T-helper 22 cell (primary cell): ENCODE measurements at regions not wholly inside any gene's neighbourhood (a gene's known extent, or its start where the extent isn't known, plus 50 kb on each side); places are given as distances from the start of the nearest gene placed in this dataset.

Experiments used
- DNase-seq: peaks from one replicate; pipeline ENCODE4 v3.0.0-alpha.2; 2020; ENCODE audit warnings: low read depth

GRCh38 chr18:77517901-77518300 lies 268.3 kb downstream of the GALR1 start:
- no peak for DNase-seq

GRCh38 chr18:77520767-77521166 lies 271.1 kb downstream of the GALR1 start:
- DNase-seq, result no peak

GRCh38 chr18:77522051-77522675 lies 272.5 kb downstream of the GALR1 start:
- no peak for DNase-seq

- DNase-seq, result no peak
Observed at GRCh38 chr18:77524909-77525308, 275.3 kb downstream of the GALR1 start.

- no peak for DNase-seq
Observed at GRCh38 chr18:77526962-77527361, 277.3 kb downstream of the GALR1 start.

GRCh38 chr18:77528872-77529271 lies 279.2 kb downstream of the GALR1 start:
- no peak for DNase-seq

- DNase-seq, result no peak
Observed at GRCh38 chr18:77529492-77530176, 280.0 kb downstream of the GALR1 start.

- no peak for DNase-seq
Observed at GRCh38 chr18:77530732-77531131, 281.1 kb downstream of the GALR1 start.

GRCh38 chr18:77539860-77540259 lies 290.2 kb downstream of the GALR1 start:
- no peak for DNase-seq

- no peak for DNase-seq
Observed at GRCh38 chr18:77544792-77545191, 295.1 kb downstream of the GALR1 start.

- DNase-seq, result no peak
Observed at GRCh38 chr18:77547757-77548156, 298.1 kb downstream of the GALR1 start.

- no peak for DNase-seq
Observed at GRCh38 chr18:77548790-77549420, 299.3 kb downstream of the GALR1 start.

- DNase-seq, result no peak
Observed at GRCh38 chr18:77550625-77551024, 301.0 kb downstream of the GALR1 start.

- no peak for DNase-seq
Observed at GRCh38 chr18:77551055-77551454, 301.4 kb downstream of the GALR1 start.

GRCh38 chr18:77552945-77553344 lies 303.3 kb downstream of the GALR1 start:
- DNase-seq, result no peak

GRCh38 chr18:77554061-77554460 lies 304.4 kb downstream of the GALR1 start:
- DNase-seq, result no peak

- no peak for DNase-seq
Observed at GRCh38 chr18:77557046-77557587, 307.5 kb downstream of the GALR1 start.

- no peak for DNase-seq
Observed at GRCh38 chr18:77559274-77559910, 309.7 kb downstream of the GALR1 start.

- DNase-seq, result no peak
Observed at GRCh38 chr18:77560341-77560992, 310.8 kb downstream of the GALR1 start.

- DNase-seq, result no peak
Observed at GRCh38 chr18:77566604-77567003, 317.0 kb downstream of the GALR1 start.

GRCh38 chr18:77567205-77567604 lies 317.6 kb downstream of the GALR1 start:
- no peak for DNase-seq

- DNase-seq, result no peak
Observed at GRCh38 chr18:77571743-77572142, 322.1 kb downstream of the GALR1 start.
